OCI-LY1 (cell line): ENCODE measurements at regions not wholly inside any gene's neighbourhood (a gene's known extent, or its start where the extent isn't known, plus 50 kb on each side); places are given as distances from the start of the nearest gene placed in this dataset.

ENCODE experiments used
- H2AFZ ChIP-seq: fragments of 200-600 bp; sonication (generic), shearing (Covaris generic); 2 replicates; pipeline ENCODE4 v1.6.0; 2014; ENCODE audit warnings: antibody characterized with exemption, mild to moderate bottlenecking, low read length
- H3F3A ChIP-seq: fragments of 200-600 bp; sonication (generic), shearing (Covaris generic); 2 replicates; pipeline ENCODE4 v1.6.0; 2014; ENCODE audit warnings: mild to moderate bottlenecking, antibody characterized with exemption, low read length, moderate library complexity; ENCODE audit not compliant: insufficient read depth
- H3K27ac ChIP-seq: fragments of 200-600 bp; sonication (generic); 2 replicates; pipeline ENCODE4 v1.5.1; 2014; ENCODE audit warnings: low read length, mixed run types, mild to moderate bottlenecking, low read depth; ENCODE audit not compliant: poor library complexity, severe bottlenecking
- H3K27me3 ChIP-seq: fragments of 200-600 bp; sonication (generic); 2 replicates; pipeline ENCODE4 v1.6.0; 2014; ENCODE audit warnings: antibody characterized with exemption, mild to moderate bottlenecking, low read length, moderate library complexity; ENCODE audit not compliant: insufficient read depth
- H3K36me3 ChIP-seq: fragments of 200-600 bp; sonication (generic); 2 replicates; pipeline ENCODE4 v1.6.1; 2014; ENCODE audit warnings: mild to moderate bottlenecking, antibody characterized with exemption, low read length, moderate library complexity, mixed read lengths; ENCODE audit not compliant: insufficient read depth
- H3K4me1 ChIP-seq: fragments of 200-600 bp; sonication (generic); 2 replicates; pipeline ENCODE4 v1.5.1; 2014; ENCODE audit warnings: mild to moderate bottlenecking, low read length, moderate library complexity; ENCODE audit not compliant: insufficient read depth, severe bottlenecking
- H3K4me2 ChIP-seq: fragments of 200-600 bp; sonication (generic), shearing (Covaris generic); 2 replicates; pipeline ENCODE4 v1.6.1; 2014; ENCODE audit warnings: low read length
- H3K4me3 ChIP-seq: fragments of 200-600 bp; sonication (generic); 2 replicates; pipeline ENCODE4 v1.5.1; 2014; ENCODE audit warnings: low read length, low read depth, mild to moderate bottlenecking, mixed read lengths; ENCODE audit not compliant: poor library complexity, severe bottlenecking
- H3K79me2 ChIP-seq: fragments of 200-600 bp; shearing (Covaris generic); 2 replicates; pipeline ENCODE4 v1.6.1; 2016; ENCODE audit warnings: mixed run types, low read length, mixed read lengths; ENCODE audit not compliant: insufficient read depth
- H3K9ac ChIP-seq: fragments of 200-600 bp; sonication (generic), shearing (Covaris generic); 2 replicates; pipeline ENCODE4 v1.6.1; 2014; ENCODE audit warnings: mild to moderate bottlenecking, low read length, mixed read lengths
- H3K9me2 ChIP-seq: fragments of 200-600 bp; sonication (generic), shearing (Covaris generic); 2 replicates; pipeline ENCODE4 v1.6.1; 2014; ENCODE audit warnings: low read depth, mild to moderate bottlenecking, low read length, mixed read lengths
- H3K9me3 ChIP-seq: fragments of 200-600 bp; shearing (Covaris generic); 2 replicates; pipeline ENCODE4 v1.6.1; 2014; ENCODE audit warnings: low read length, mixed read lengths
- H4K20me1 ChIP-seq: fragments of 200-600 bp; sonication (generic), shearing (Covaris generic); 2 replicates; pipeline ENCODE4 v1.6.0; 2016; ENCODE audit warnings: mild to moderate bottlenecking, low read length; ENCODE audit not compliant: insufficient read depth
- EZH2 ChIP-seq: fragments of 200-600 bp; sonication (generic), shearing (Covaris generic); IDR thresholded peaks from 2 replicates; pipeline ENCODE4 v1.8.0; 2017; ENCODE audit warnings: borderline replicate concordance, mixed run types, mild to moderate bottlenecking, antibody characterized with exemption, low read length, moderate library complexity, mixed read lengths
- TF ChIP-seq, protein P1 (sequence below): fragments of 200-600 bp; sonication (generic), shearing (Covaris generic); IDR thresholded peaks from 2 replicates; pipeline ENCODE4 v1.5.1; 2017; ENCODE audit warnings: mild to moderate bottlenecking, antibody characterized with exemption, low read length, moderate library complexity, mixed read lengths

DNA sequence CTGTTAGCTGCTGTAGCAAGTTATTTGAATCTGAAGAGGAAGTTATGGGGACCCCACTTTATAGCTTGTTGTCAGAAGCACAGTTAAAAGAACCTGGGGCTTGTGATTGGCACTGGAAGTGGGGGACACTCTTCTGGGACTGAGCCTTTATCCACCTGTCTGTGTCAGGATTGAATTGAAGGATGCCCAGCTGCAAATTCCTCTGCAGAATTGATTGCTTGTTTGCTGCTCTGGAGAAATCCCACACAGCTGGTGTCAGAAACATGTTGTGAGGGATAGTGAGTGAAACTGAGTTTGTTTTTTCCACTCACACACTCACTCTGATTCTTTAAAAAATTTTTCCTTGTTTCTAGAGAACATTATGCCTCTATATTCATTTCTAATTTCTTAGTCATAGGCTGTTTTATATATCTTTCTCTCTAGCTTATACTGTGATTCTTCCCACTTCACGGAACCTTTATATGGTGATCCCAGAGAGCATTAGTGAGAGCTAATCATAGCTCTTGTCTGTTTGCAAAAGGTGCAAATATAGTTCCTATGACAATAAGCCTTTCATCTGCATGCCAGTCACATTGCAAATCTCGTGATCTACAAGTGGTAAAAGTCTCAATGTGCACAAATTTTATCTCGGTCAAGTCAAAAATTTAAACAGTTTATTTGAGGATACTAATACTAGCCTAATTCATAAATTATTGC, 188.5 kb upstream of the EDIL3 start:
- TF ChIP-seq EZH2, result no peak
- TF ChIP-seq, protein P1, sequence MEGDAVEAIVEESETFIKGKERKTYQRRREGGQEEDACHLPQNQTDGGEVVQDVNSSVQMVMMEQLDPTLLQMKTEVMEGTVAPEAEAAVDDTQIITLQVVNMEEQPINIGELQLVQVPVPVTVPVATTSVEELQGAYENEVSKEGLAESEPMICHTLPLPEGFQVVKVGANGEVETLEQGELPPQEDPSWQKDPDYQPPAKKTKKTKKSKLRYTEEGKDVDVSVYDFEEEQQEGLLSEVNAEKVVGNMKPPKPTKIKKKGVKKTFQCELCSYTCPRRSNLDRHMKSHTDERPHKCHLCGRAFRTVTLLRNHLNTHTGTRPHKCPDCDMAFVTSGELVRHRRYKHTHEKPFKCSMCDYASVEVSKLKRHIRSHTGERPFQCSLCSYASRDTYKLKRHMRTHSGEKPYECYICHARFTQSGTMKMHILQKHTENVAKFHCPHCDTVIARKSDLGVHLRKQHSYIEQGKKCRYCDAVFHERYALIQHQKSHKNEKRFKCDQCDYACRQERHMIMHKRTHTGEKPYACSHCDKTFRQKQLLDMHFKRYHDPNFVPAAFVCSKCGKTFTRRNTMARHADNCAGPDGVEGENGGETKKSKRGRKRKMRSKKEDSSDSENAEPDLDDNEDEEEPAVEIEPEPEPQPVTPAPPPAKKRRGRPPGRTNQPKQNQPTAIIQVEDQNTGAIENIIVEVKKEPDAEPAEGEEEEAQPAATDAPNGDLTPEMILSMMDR, result no peak
- H4K20me1 ChIP-seq, result no peaks in the 10 kb centered on the region
- H3K27ac ChIP-seq, result no peak overlapping the region
- no peaks in the 10 kb centered on the region for H3K4me1 ChIP-seq
- H3K27me3 ChIP-seq, result no peaks in the 10 kb centered on the region
- H2AFZ ChIP-seq, result no peak overlapping the region
- H3K4me3 ChIP-seq, result no peak overlapping the region
- H3K9ac ChIP-seq, result no peak overlapping the region
- H3K9me2 ChIP-seq, result no peaks in the 10 kb centered on the region
- no peaks in the 10 kb centered on the region for H3F3A ChIP-seq
- no peaks in the 10 kb centered on the region for H3K79me2 ChIP-seq
- H3K9me3 ChIP-seq, result no peaks in the 10 kb centered on the region
- H3K36me3 ChIP-seq, result no peaks in the 10 kb centered on the region
- H3K4me2 ChIP-seq, result no peak overlapping the region

DNA sequence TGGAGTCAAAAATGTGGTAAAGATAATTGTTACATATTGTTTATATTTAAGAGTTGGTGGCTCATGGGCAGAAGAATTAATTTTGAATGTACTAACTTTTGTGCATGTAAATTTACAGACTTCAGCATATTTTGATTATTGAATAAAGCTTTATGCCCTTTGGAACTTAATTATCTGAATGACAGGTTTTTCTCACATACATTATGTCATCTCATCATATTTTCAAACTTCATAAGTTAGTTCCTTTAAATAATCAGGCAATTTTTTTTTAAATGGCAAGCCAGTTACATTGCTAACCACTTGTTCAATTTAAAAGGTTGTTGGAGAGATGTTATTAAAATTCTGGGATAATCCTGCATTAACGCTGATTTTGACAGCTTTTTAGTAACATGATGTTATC, 184.6 kb upstream of the EDIL3 start:
- no peaks in the 10 kb centered on the region for H3K9me2 ChIP-seq

GRCh38 chr5:84568171-84568570, 183.5 kb upstream of the EDIL3 start:
- H3K27ac ChIP-seq, result no peak overlapping the region
- H3K79me2 ChIP-seq, result no peaks in the 10 kb centered on the region
- H3F3A ChIP-seq, result no peaks in the 10 kb centered on the region
- H3K4me2 ChIP-seq, result no peak overlapping the region
- TF ChIP-seq, protein P1, result no peak
- TF ChIP-seq EZH2, result no peak
- no peak overlapping the region for H3K9ac ChIP-seq
- no peaks in the 10 kb centered on the region for H3K27me3 ChIP-seq
- H3K9me2 ChIP-seq, result no peaks in the 10 kb centered on the region
- H2AFZ ChIP-seq, result no peak overlapping the region
- no peaks in the 10 kb centered on the region for H4K20me1 ChIP-seq
- no peaks in the 10 kb centered on the region for H3K9me3 ChIP-seq
- H3K4me1 ChIP-seq, result no peaks in the 10 kb centered on the region
- no peak overlapping the region for H3K4me3 ChIP-seq
- H3K36me3 ChIP-seq, result no peaks in the 10 kb centered on the region

More for the DNA sequence above, 184.6 kb upstream of the EDIL3 start:
- Histone ChIP-seq H3K36me3 (no peaks in the 10 kb centered on the region), H3K9ac (no peak overlapping the region), H3F3A (no peaks in the 10 kb centered on the region), H4K20me1 (no peaks in the 10 kb centered on the region), H3K4me2 (no peak overlapping the region), H2AFZ (no peak overlapping the region), H3K27me3 (no peaks in the 10 kb centered on the region), H3K4me1 (no peaks in the 10 kb centered on the region), H3K4me3 (no peak overlapping the region), H3K79me2 (no peaks in the 10 kb centered on the region), H3K9me3 (no peaks in the 10 kb centered on the region), H3K27ac (no peak overlapping the region)
- TF ChIP-seq, protein P1, result no peak
- TF ChIP-seq EZH2, result no peak
